H1 (cell line): ENCODE measurements at regions not wholly inside any gene's neighbourhood (a gene's known extent, or its start where the extent isn't known, plus 50 kb on each side); places are given as distances from the start of the nearest gene placed in this dataset.

Source experiments
- EGR1 ChIP-seq: IDR thresholded peaks from 2 replicates; pipeline ENCODE4 v1.6.1; 2011; ENCODE audit warnings: low read depth, low read length, borderline replicate concordance

DNA sequence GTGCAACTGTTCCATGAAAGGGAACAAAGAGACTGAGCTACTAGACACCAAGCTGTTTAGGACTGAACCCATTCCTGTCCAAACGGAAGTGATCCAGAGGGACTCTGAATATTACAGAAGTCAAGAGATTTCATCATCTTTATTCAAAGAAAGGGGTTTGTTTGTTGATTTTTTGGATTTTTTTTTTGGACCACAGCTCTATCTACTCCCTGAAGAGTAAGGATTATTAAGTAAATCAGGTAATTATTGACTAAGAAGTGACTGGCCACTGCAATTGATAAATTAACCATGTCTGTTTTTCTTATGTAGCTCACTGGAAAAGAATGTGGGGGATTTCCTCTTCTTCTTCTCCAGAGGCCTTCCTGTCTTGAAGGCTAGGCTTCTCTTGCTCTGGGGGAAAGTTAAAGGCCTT, 146.6 kb upstream of the TPM1 start (continued):
- TF ChIP-seq EGR1, result no peak
- TF ChIP-seq, all 59 proteins: peak for 0
